IMR-90 (cell line): ENCODE measurements at regions not wholly inside any gene's neighbourhood (a gene's known extent, or its start where the extent isn't known, plus 50 kb on each side); places are given as distances from the start of the nearest gene placed in this dataset.

Experiments used
- ATAC-seq: fragments of 200-7000 bp; cut with Tn5 transposase; 2 replicates; pipeline ENCODE4 v1.9.1; 2020; ENCODE audit warnings: low read depth, mild to moderate bottlenecking, moderate library complexity
- BruUV-seq: library from RNA; stranded (reverse); fragments of 400-500 nt; replicated peaks from 2 replicates; lab custom pipeline; 2021; lab: Mats Ljungman, UMichigan
- CTCF ChIA-PET: fragments of 300-600 bp; formaldehyde crosslinking; extraction: SDS; loops from one replicate; lab custom pipeline; 2021; ENCODE audit warnings: antibody characterized with exemption; lab: Yijun Ruan, JAX
- POLR2A ChIA-PET: fragments of 300-600 bp; sonication (Branson Sonifier 250); formaldehyde crosslinking; loops from one replicate; lab custom pipeline; 2022; ENCODE audit warnings: antibody characterized with exemption; ENCODE audit not compliant: unreplicated experiment; lab: Charles Lee
- DNase-seq: peaks from one replicate; pipeline ENCODE4 v3.0.0; 2013
- H2AFZ ChIP-seq: replicated peaks from 2 replicates; pipeline ENCODE3; 2013; ENCODE audit warnings: low read length, mild to moderate bottlenecking; ENCODE audit not compliant: poor library complexity
- H2AK5ac ChIP-seq: 2 replicates; pipeline ENCODE4 v1.6.1; 2013; ENCODE audit warnings: low read depth, low read length, inconsistent platforms
- H2AK9ac ChIP-seq: replicated peaks from 2 replicates; pipeline ENCODE3; 2013; ENCODE audit warnings: mild to moderate bottlenecking, low read depth, low read length, moderate library complexity; ENCODE audit not compliant: poor library complexity
- H2BK120ac ChIP-seq: 2 replicates; pipeline ENCODE4 v1.6.1; 2013; ENCODE audit warnings: low read depth, low read length, inconsistent platforms
- H2BK15ac ChIP-seq: 3 replicates; pipeline ENCODE4 v1.6.1; 2013; ENCODE audit warnings: low read depth, low read length, inconsistent platforms
- H2BK20ac ChIP-seq: 2 replicates; pipeline ENCODE4 v1.6.1; 2013; ENCODE audit warnings: low read depth, mild to moderate bottlenecking, inconsistent platforms, low read length, moderate library complexity
- H2BK5ac ChIP-seq: 2 replicates; pipeline ENCODE4 v1.6.1; 2013; ENCODE audit warnings: mild to moderate bottlenecking, low read depth, low read length, inconsistent platforms; ENCODE audit not compliant: poor library complexity, severe bottlenecking
- H3K14ac ChIP-seq: replicated peaks from 2 replicates; pipeline ENCODE4 v1.6.1; 2013; ENCODE audit warnings: low read depth, low read length, inconsistent platforms
- H3K18ac ChIP-seq: 2 replicates; pipeline ENCODE4 v1.6.1; 2013; ENCODE audit warnings: low read depth, low read length, control low read depth
- H3K23ac ChIP-seq: 2 replicates; pipeline ENCODE4 v1.6.1; 2013; ENCODE audit warnings: low read depth, low read length, inconsistent platforms
- H3K27ac ChIP-seq: 2 replicates; pipeline ENCODE4 v1.5.1; 2013; ENCODE audit warnings: mild to moderate bottlenecking, control low read depth, low read length; ENCODE audit not compliant: insufficient read depth
- H3K27me3 ChIP-seq: 2 replicates; pipeline ENCODE4 v1.6.1; 2013; ENCODE audit warnings: low read length; ENCODE audit not compliant: control insufficient read depth, insufficient read depth
- H3K36me3 ChIP-seq: 2 replicates; pipeline ENCODE4 v1.6.1; 2013; ENCODE audit warnings: low read length, mixed read lengths; ENCODE audit not compliant: control insufficient read depth, insufficient read depth
- H3K4ac ChIP-seq: 2 replicates; pipeline ENCODE4 v1.6.1; 2013; ENCODE audit warnings: low read depth, low read length, inconsistent platforms
- H3K4me1 ChIP-seq: 2 replicates; pipeline ENCODE4 v1.6.1; 2013; ENCODE audit warnings: low read length, mixed read lengths; ENCODE audit not compliant: control insufficient read depth, insufficient read depth
- H3K4me2 ChIP-seq: 2 replicates; pipeline ENCODE4 v1.6.1; 2013; ENCODE audit warnings: low read depth, mild to moderate bottlenecking, control low read depth, low read length, moderate library complexity
- H3K4me3 ChIP-seq: 2 replicates; pipeline ENCODE4 v1.5.1; 2013; ENCODE audit warnings: low read depth, mild to moderate bottlenecking, control low read depth, low read length, moderate library complexity; ENCODE audit not compliant: insufficient read depth
- H3K56ac ChIP-seq: 2 replicates; pipeline ENCODE4 v1.6.1; 2013; ENCODE audit warnings: low read length, inconsistent platforms; ENCODE audit not compliant: insufficient read depth; ENCODE audit errors: extremely low read depth
- H3K79me1 ChIP-seq, 2 experiments: 2 replicates each; pipeline ENCODE4 v1.6.1; 2013; ENCODE audit warnings: low read length in 2 of 2, inconsistent platforms in 1 of 2, low read depth in 1 of 2
- H3K9ac ChIP-seq: 2 replicates; pipeline ENCODE4 v1.6.1; 2013; ENCODE audit warnings: low read depth, low read length, control low read depth
- H3K9me1 ChIP-seq: 2 replicates; pipeline ENCODE4 v1.6.1; 2013; ENCODE audit warnings: low read length, inconsistent platforms; ENCODE audit not compliant: insufficient read depth
- H3K9me3 ChIP-seq: 2 replicates; pipeline ENCODE4 v1.6.1; 2013; ENCODE audit warnings: low read length; ENCODE audit not compliant: control insufficient read depth, insufficient read depth
- H4K20me1 ChIP-seq: 2 replicates; pipeline ENCODE4 v1.6.1; 2013; ENCODE audit warnings: low read length, inconsistent platforms; ENCODE audit not compliant: insufficient read depth
- H4K5ac ChIP-seq: 2 replicates; pipeline ENCODE4 v1.6.1; 2013; ENCODE audit warnings: mild to moderate bottlenecking, low read depth, low read length, control low read depth
- H4K8ac ChIP-seq, 2 experiments: 2 replicates each; pipeline ENCODE4 v1.6.1; 2013; ENCODE audit warnings: low read depth in 2 of 2, low read length in 2 of 2, control low read depth in 1 of 2, inconsistent platforms in 1 of 2
- H4K91ac ChIP-seq: 2 replicates; pipeline ENCODE4 v1.6.1; 2013; ENCODE audit warnings: low read depth, low read length, inconsistent platforms; ENCODE audit not compliant: insufficient read depth
- BHLHE40 ChIP-seq: fragments of 150-350 bp; IDR thresholded peaks from 2 replicates; pipeline ENCODE4 v1.6.1; 2016; ENCODE audit warnings: mild to moderate bottlenecking, low read depth, low read length
- CEBPB ChIP-seq: IDR thresholded peaks from 2 replicates; pipeline ENCODE4 v1.6.1; 2012; ENCODE audit warnings: low read depth, low read length, improper control_type of control experiment
- CHD1 ChIP-seq: IDR thresholded peaks from 2 replicates; pipeline ENCODE4 v1.6.1; 2012; ENCODE audit warnings: low read depth, low read length, improper control_type of control experiment
- CTCF ChIP-seq: conservative IDR thresholded peaks from 2 replicates; pipeline ENCODE4 v1.5.1; 2012; ENCODE audit warnings: mild to moderate bottlenecking, low read depth, low read length, improper control_type of control experiment
- ELK1 ChIP-seq: fragments of 150-350 bp; IDR thresholded peaks from 2 replicates; pipeline ENCODE4 v1.6.1; 2016; ENCODE audit warnings: low read depth, mild to moderate bottlenecking, low read length, moderate library complexity, borderline replicate concordance
- FOS ChIP-seq: fragments of 150-350 bp; IDR thresholded peaks from 2 replicates; pipeline ENCODE4 v1.6.1; 2016; ENCODE audit warnings: low read depth, low read length
- MAFK ChIP-seq: IDR thresholded peaks from 2 replicates; pipeline ENCODE4 v1.6.1; 2012; ENCODE audit warnings: low read depth, low read length, improper control_type of control experiment
- MAZ ChIP-seq: IDR thresholded peaks from 2 replicates; pipeline ENCODE4 v1.6.1; 2012; ENCODE audit warnings: low read depth, mild to moderate bottlenecking, low read length, improper control_type of control experiment, moderate library complexity, borderline replicate concordance
- MXI1 ChIP-seq: IDR thresholded peaks from 2 replicates; pipeline ENCODE4 v1.6.1; 2012; ENCODE audit warnings: low read depth, mild to moderate bottlenecking, low read length, moderate library complexity, borderline replicate concordance
- NFE2L2 ChIP-seq: fragments of 150-350 bp; IDR thresholded peaks from 2 replicates; pipeline ENCODE4 v1.6.1; 2016; ENCODE audit warnings: low read depth, mild to moderate bottlenecking, low read length
- POLR2A ChIP-seq: IDR thresholded peaks from 2 replicates; pipeline ENCODE4 v1.6.1; 2012; ENCODE audit warnings: mild to moderate bottlenecking, low read depth, low read length
- RAD21 ChIP-seq: IDR thresholded peaks from 2 replicates; pipeline ENCODE4 v1.6.1; 2012; ENCODE audit warnings: low read length, improper control_type of control experiment
- RCOR1 ChIP-seq: IDR thresholded peaks from 2 replicates; pipeline ENCODE4 v1.6.1; 2012; ENCODE audit warnings: mild to moderate bottlenecking, low read length, improper control_type of control experiment; ENCODE audit not compliant: insufficient replicate concordance
- RFX5 ChIP-seq: IDR thresholded peaks from 2 replicates; pipeline ENCODE4 v1.8.0; 2012; ENCODE audit warnings: low read depth, mild to moderate bottlenecking, low read length, moderate library complexity
- SMC3 ChIP-seq: fragments of 150-350 bp; IDR thresholded peaks from 2 replicates; pipeline ENCODE4 v1.6.1; 2016; ENCODE audit warnings: low read depth, mild to moderate bottlenecking, antibody characterized with exemption, low read length, moderate library complexity
- WGBS, 2 experiments: methylation state at CpG; one replicate each; pipeline versions ENCODE4 v1.1.5 to v1.1.7; 2013; ENCODE audit warnings: missing lambda C conversion rate in 2 of 2; ENCODE audit not compliant: insufficient read length in 1 of 2; ENCODE audit errors: extremely low coverage in 2 of 2; 5-methylcytosine and 5-hydroxymethylcytosine counted together
- dilution Hi-C: fragments of 300-500 bp; cut with HindIII; formaldehyde crosslinking; loops from one replicate; pipeline ENCODE4 v1.14.3; 2018; ENCODE audit warnings: low sequenced_read_pairs; ENCODE audit not compliant: unreplicated experiment
- in situ Hi-C: fragments of 300-500 bp; cut with MboI; formaldehyde crosslinking; loops from 3 replicates; pipeline ENCODE4 v1.14.3; 2019; ENCODE audit warnings: low sequenced_read_pairs, inconsistent platforms, mixed read lengths
- intact Hi-C: fragments of 100-400 bp; cut with micrococcal nuclease; formaldehyde crosslinking; loops from 2 replicates; pipeline ENCODE4 v1.10.0; 2022

GRCh38 chr2:142815375-142815774, 62.1 kb upstream of the KYNU start:
- H2AFZ ChIP-seq = no peak overlapping the region
- no CpG with 5 or more reads among the region's 1 CpG for WGBS, 2 experiments
- in situ Hi-C loops = no loop called here
- H2AK9ac ChIP-seq = no peak overlapping the region
- H3K4me1 ChIP-seq = no peaks in the 10 kb centered on the region
- POLR2A ChIA-PET = no interaction called here
- no peak overlapping the region for H3K9ac ChIP-seq
- DNase-seq (no peak), ATAC-seq (no peak)
- CTCF ChIA-PET = interaction anchor here (0.6 kb wide), 1 partner anchor 49 kb away, joined by 4 read pairs; no protein-coding TSS in a partner anchor
- H2BK120ac ChIP-seq = no peak overlapping the region
- H4K20me1 ChIP-seq = no peaks in the 10 kb centered on the region
- no peak overlapping the region for H3K18ac ChIP-seq
- H2BK15ac ChIP-seq = no peak overlapping the region
- no peaks in the 10 kb centered on the region for H3K9me3 ChIP-seq
- H3K27me3 ChIP-seq = no peaks in the 10 kb centered on the region
- no peak overlapping the region for H3K23ac ChIP-seq
- no peak overlapping the region for H4K91ac ChIP-seq
- no TSS peak for BruUV-seq
- no peak overlapping the region for H2BK20ac ChIP-seq
- no peak overlapping the region for H3K4me3 ChIP-seq
- no peak overlapping the region for H2AK5ac ChIP-seq
- no peak overlapping the region for H4K8ac ChIP-seq
- H4K5ac ChIP-seq = no peak overlapping the region
- H3K4me2 ChIP-seq = no peak overlapping the region
- dilution Hi-C loops = no loop called here
- H3K9me1 ChIP-seq = no peaks in the 10 kb centered on the region
- TF ChIP-seq FOS = no peak
- TF ChIP-seq MAZ = no peak
- no peak for TF ChIP-seq SMC3
- no peak for TF ChIP-seq RFX5
- no peak for TF ChIP-seq CTCF
- TF ChIP-seq CEBPB = no peak
- TF ChIP-seq RCOR1 = no peak
- no peak for TF ChIP-seq MXI1
- TF ChIP-seq NFE2L2 = no peak
- no peak for TF ChIP-seq CHD1
- no peak for TF ChIP-seq BHLHE40
- no peak for TF ChIP-seq ELK1
- no peak for TF ChIP-seq RAD21
- no peak for TF ChIP-seq POLR2A
- TF ChIP-seq MAFK = no peak
- H3K27ac ChIP-seq = no peak overlapping the region
- H2BK5ac ChIP-seq = no peak overlapping the region
- H3K14ac ChIP-seq = no peak overlapping the region
- H3K36me3 ChIP-seq = no peaks in the 10 kb centered on the region
- H3K56ac ChIP-seq = no peak overlapping the region
- H3K79me1 ChIP-seq = no peaks in the 10 kb centered on the region
- H3K4ac ChIP-seq = no peak overlapping the region
- intact Hi-C loops = no loop called here
